GM12878 (cell line): ENCODE measurements at regions not wholly inside any gene's neighbourhood (a gene's known extent, or its start where the extent isn't known, plus 50 kb on each side); places are given as distances from the start of the nearest gene placed in this dataset.

ENCODE experiments used
- ATAC-seq: fragments of 200-7000 bp; cut with Tn5 transposase; 3 replicates; pipeline ENCODE4 v1.9.1; 2020; ENCODE audit warnings: mild to moderate bottlenecking, moderate library complexity
- BruUV-seq: library from RNA; stranded (reverse); fragments of 400-500 nt; replicated peaks from 2 replicates; lab custom pipeline; 2021; lab: Mats Ljungman, UMichigan
- CTCF ChIA-PET: fragments of 300-600 bp; sonication (Branson Sonifier 250); formaldehyde crosslinking; extraction: SDS; loops from one replicate; lab custom pipeline; 2021; ENCODE audit warnings: inconsistent platforms; lab: Yijun Ruan, JAX
- POLR2A ChIA-PET: fragments of 350-600 bp; formaldehyde crosslinking; extraction: SDS; loops from one replicate; lab custom pipeline; 2021; ENCODE audit warnings: inconsistent platforms; lab: Charles Lee
- RAD21 ChIA-PET: fragments of 300-600 bp; sonication (Branson Sonifier 250); formaldehyde crosslinking; loops from one replicate; lab custom pipeline; 2023; ENCODE audit warnings: antibody characterized with exemption; ENCODE audit not compliant: unreplicated experiment; lab: Charles Lee
- SMC1A ChIA-PET: fragments of 300-600 bp; sonication (Branson Sonifier 250); formaldehyde crosslinking; loops from one replicate; lab custom pipeline; 2023; ENCODE audit not compliant: unreplicated experiment, uncharacterized antibody; lab: Charles Lee
- DNase-seq: peaks from one replicate; pipeline ENCODE4 v3.0.0-alpha.2; 2011; ENCODE audit warnings: low read depth, low spot score
- FAIRE-seq: peaks from 3 replicates; lab custom pipeline; 2011; peaks lifted over from hg19 to GRCh38; lab: Jason Lieb, UNC
- H2AFZ ChIP-seq: 2 replicates; pipeline ENCODE4 v1.6.0; 2011; ENCODE audit warnings: low read depth, low read length, control low read depth; ENCODE audit not compliant: control insufficient read depth
- H3K27ac ChIP-seq: 2 replicates; pipeline ENCODE4 v1.5.1; 2011; ENCODE audit warnings: control low read depth; ENCODE audit not compliant: control insufficient read depth, insufficient read depth
- H3K27me3 ChIP-seq, 2 experiments: replicated peaks in 1 of 2; 2 replicates each; pipeline versions ENCODE4 v1.6.0 to v1.6.1; 2011; ENCODE audit warnings: low read length in 1 of 2; ENCODE audit not compliant: control insufficient read depth in 2 of 2, insufficient read depth in 2 of 2
- H3K36me3 ChIP-seq, 2 experiments: 2 replicates each; pipeline ENCODE4 v1.5.1; 2011; ENCODE audit warnings: low read length in 1 of 2; ENCODE audit not compliant: control insufficient read depth in 2 of 2, insufficient read depth in 2 of 2
- H3K4me1 ChIP-seq: 2 replicates; pipeline ENCODE4 v1.6.1; 2011; ENCODE audit warnings: mild to moderate bottlenecking, low read length, moderate library complexity, mixed read lengths; ENCODE audit not compliant: control insufficient read depth, insufficient read depth
- H3K4me2 ChIP-seq: 2 replicates; pipeline ENCODE4 v1.6.0; 2011; ENCODE audit warnings: control low read depth; ENCODE audit not compliant: control insufficient read depth, insufficient read depth
- H3K4me3 ChIP-seq: fragments of 200-600 bp; sonication (generic); 2 replicates; pipeline ENCODE4 v1.5.1; 2016
- H3K79me2 ChIP-seq: 2 replicates; pipeline ENCODE4 v1.6.0; 2011; ENCODE audit warnings: low read length; ENCODE audit not compliant: control insufficient read depth, insufficient read depth
- H3K9ac ChIP-seq: 2 replicates; pipeline ENCODE4 v1.8.0; 2011; ENCODE audit warnings: low read length, control low read depth, mixed read lengths; ENCODE audit not compliant: control insufficient read depth, insufficient read depth
- H3K9me3 ChIP-seq: replicated peaks from 3 replicates; pipeline ENCODE4 v1.5.1; 2011; ENCODE audit warnings: mild to moderate bottlenecking, low read length; ENCODE audit not compliant: control insufficient read depth, insufficient read depth
- H4K20me1 ChIP-seq: 2 replicates; pipeline ENCODE4 v1.6.0; 2011; ENCODE audit not compliant: control insufficient read depth, insufficient read depth
- BCL11A ChIP-seq: IDR thresholded peaks from 2 replicates; pipeline ENCODE4 v1.6.1; 2011; ENCODE audit warnings: low read depth, low read length
- CHD1 ChIP-seq: IDR thresholded peaks from 2 replicates; pipeline ENCODE4 v1.6.1; 2012; ENCODE audit warnings: low read depth, low read length, improper control_type of control experiment
- CREM ChIP-seq: IDR thresholded peaks from 2 replicates; pipeline ENCODE4 v1.6.1; 2014; ENCODE audit warnings: antibody characterized with exemption, low read depth
- MAX ChIP-seq: IDR thresholded peaks from 2 replicates; pipeline ENCODE4 v1.6.1; 2012; ENCODE audit warnings: low read depth, low read length, improper control_type of control experiment
- MTA2 ChIP-seq: fragments of 450-650 bp; IDR thresholded peaks from 2 replicates; pipeline ENCODE4 v1.6.1; 2016; ENCODE audit warnings: low read depth, mild to moderate bottlenecking, moderate library complexity
- NFIC ChIP-seq: IDR thresholded peaks from 2 replicates; pipeline ENCODE4 v1.6.1; 2012; ENCODE audit warnings: low read depth, mild to moderate bottlenecking, inconsistent platforms, low read length, moderate library complexity
- NFYB ChIP-seq: IDR thresholded peaks from 2 replicates; pipeline ENCODE4 v1.6.1; 2011; ENCODE audit warnings: low read depth, mild to moderate bottlenecking, low read length, improper control_type of control experiment, moderate library complexity; ENCODE audit not compliant: insufficient read depth
- NKRF ChIP-seq: fragments of 450-650 bp; conservative IDR thresholded peaks from 2 replicates; pipeline ENCODE4 v1.6.1; 2017; ENCODE audit warnings: mild to moderate bottlenecking, moderate library complexity
- NR2C1 ChIP-seq: fragments of 450-650 bp; IDR thresholded peaks from 2 replicates; pipeline ENCODE4 v1.6.1; 2017; ENCODE audit warnings: antibody characterized with exemption, mild to moderate bottlenecking, moderate library complexity
- PAX5 ChIP-seq: IDR thresholded peaks from 2 replicates; pipeline ENCODE4 v1.6.1; 2011; ENCODE audit warnings: low read depth, low read length, borderline replicate concordance
- PML ChIP-seq: IDR thresholded peaks from 2 replicates; pipeline ENCODE4 v1.6.1; 2012; ENCODE audit warnings: low read length, inconsistent platforms
- POU2F2 ChIP-seq: IDR thresholded peaks from 3 replicates; pipeline ENCODE4 v1.6.1; 2011; ENCODE audit warnings: low read depth, mild to moderate bottlenecking, low read length, borderline replicate concordance
- RUNX3 ChIP-seq: IDR thresholded peaks from 2 replicates; pipeline ENCODE4 v1.6.1; 2012; ENCODE audit warnings: low read length, inconsistent platforms
- TCF12 ChIP-seq: IDR thresholded peaks from 2 replicates; pipeline ENCODE4 v1.6.1; 2011; ENCODE audit warnings: low read depth, mild to moderate bottlenecking, low read length
- USF2 ChIP-seq: IDR thresholded peaks from 2 replicates; pipeline ENCODE4 v1.6.1; 2011; ENCODE audit warnings: low read depth, low read length, improper control_type of control experiment, borderline replicate concordance
- ZBTB33 ChIP-seq: fragments of 450-650 bp; IDR thresholded peaks from 2 replicates; pipeline ENCODE4 v1.6.1; 2017; ENCODE audit warnings: mild to moderate bottlenecking
- ZNF622 ChIP-seq: fragments of 450-650 bp; IDR thresholded peaks from 2 replicates; pipeline ENCODE4 v1.6.1; 2017; ENCODE audit warnings: mild to moderate bottlenecking, inconsistent platforms
- WGBS: methylation state at CpG from one replicate; pipeline ENCODE4 v1.1.6; 2016; ENCODE audit warnings: low lambda C conversion rate; ENCODE audit not compliant: insufficient replicate concordance, insufficient coverage; ENCODE audit errors: missing lambda C conversion rate; 5-methylcytosine and 5-hydroxymethylcytosine counted together
- in situ Hi-C: fragments of 300-500 bp; cut with MboI; formaldehyde crosslinking; loops from 9 replicates; pipeline ENCODE4 v1.14.3; 2018; ENCODE audit warnings: mixed read lengths
- intact Hi-C: fragments of 100-400 bp; cut with micrococcal nuclease; formaldehyde crosslinking; loops from one replicate; pipeline ENCODE4 v1.14.2; 2022; ENCODE audit not compliant: unreplicated experiment

- no peak for TF ChIP-seq ZBTB33
- TF ChIP-seq NFYB, result no peak
- TF ChIP-seq, all 136 proteins: peak for 0
These were observed 612.4 kb upstream of the RAB6C start (continued) for GRCh38 chr2:129367107-129367506.

GRCh38 chr2:129369437-129369836 is 610.0 kb upstream of the RAB6C start:
- ATAC-seq, result peak; percentile 87
- in situ Hi-C loops, result no loop called here
- peak; percentile 34 for DNase-seq
- ChIA-PET SMC1A (interaction anchor here (1.1 kb wide), 1 partner anchor 29 kb away, joined by 3 read pairs; no protein-coding TSS in a partner anchor), RAD21 (no interaction called here), CTCF (no interaction called here), POLR2A (no interaction called here)
- Histone ChIP-seq H3K4me3 (no peak overlapping the region), H3K27ac (no peak overlapping the region), H3K4me2 (no peak overlapping the region), H3K9ac (no peak overlapping the region), H3K79me2 (no peaks in the 10 kb centered on the region), H3K36me3 (no peaks in the 10 kb centered on the region), H3K9me3 (no peaks in the 10 kb centered on the region), H3K27me3 (no peaks in the 10 kb centered on the region), H4K20me1 (no peaks in the 10 kb centered on the region), H2AFZ (no peak overlapping the region), H3K4me1 (no peaks in the 10 kb centered on the region; the same call in 1 of the 2 replicates)
- intact Hi-C loops, result no loop called here
- TF ChIP-seq BCL11A, result peak; percentile 77; the same call in 1 of the 2 replicates
- TF ChIP-seq PAX5, result 0 out of 2 replicates have a peak, but pooled peaks have one; percentile 14
- TF ChIP-seq MTA2, result peak; percentile 49; the same call in 1 of the 2 replicates
- TF ChIP-seq NR2C1, result no peak
- TF ChIP-seq RUNX3, result peak; percentile 80
- TF ChIP-seq MAX, result no peak
- no peak for TF ChIP-seq CHD1
- TF ChIP-seq CREM, result no peak
- no peak for TF ChIP-seq PML
- TF ChIP-seq USF2, result no peak
- TF ChIP-seq NFIC, result no peak
- no peak for TF ChIP-seq NKRF
- 0 out of 2 replicates have a peak, but pooled peaks have one; percentile 23 for TF ChIP-seq TCF12
- no peak for TF ChIP-seq ZNF622
- TF ChIP-seq POU2F2, result 0 out of 3 replicates have a peak, but pooled peaks have one; percentile 38
- BruUV-seq, result no TSS peak
- FAIRE-seq, result no peak
- 44% methylated on average over 2 of the region's 2 CpGs for WGBS
